PC-3 (cell line): ENCODE measurements at regions not wholly inside any gene's neighbourhood (a gene's known extent, or its start where the extent isn't known, plus 50 kb on each side); places are given as distances from the start of the nearest gene placed in this dataset.

Source experiments
- ATAC-seq: fragments of 200-7000 bp; cut with Tn5 transposase; 2 replicates; pipeline ENCODE4 v1.9.1; 2020; ENCODE audit warnings: mild to moderate bottlenecking, moderate library complexity
- BruUV-seq: library from RNA; stranded (reverse); fragments of 400-500 nt; replicated peaks from 2 replicates; lab custom pipeline; 2021; lab: Mats Ljungman, UMichigan
- CTCF ChIA-PET: fragments of 300-600 bp; sonication (Branson Sonifier 250); formaldehyde crosslinking; loops from one replicate; lab custom pipeline; 2022; ENCODE audit warnings: antibody characterized with exemption; lab: Charles Lee
- POLR2A ChIA-PET: fragments of 300-600 bp; sonication (Branson Sonifier 250); formaldehyde crosslinking; loops from one replicate; lab custom pipeline; 2022; ENCODE audit warnings: antibody characterized with exemption; ENCODE audit not compliant: unreplicated experiment; lab: Charles Lee
- DNase-seq: peaks from one replicate; pipeline ENCODE4 v3.0.0-alpha.2; 2015
- H2AFZ ChIP-seq: fragments of 300-600 bp; sonication (generic); 2 replicates; pipeline ENCODE4 v1.6.0; 2016; ENCODE audit warnings: antibody characterized with exemption, low read length
- H3F3A ChIP-seq: fragments of 300-600 bp; sonication (generic); one replicate; pipeline ENCODE4 v1.6.0; 2017; ENCODE audit warnings: antibody characterized with exemption, low read length, control low read depth, mild to moderate bottlenecking; ENCODE audit not compliant: unreplicated experiment
- H3K27ac ChIP-seq: fragments of 300-600 bp; sonication (generic); 2 replicates; pipeline ENCODE4 v1.5.1; 2016; ENCODE audit warnings: mild to moderate bottlenecking, low read length
- H3K27me3 ChIP-seq: fragments of 300-600 bp; sonication (generic); 2 replicates; pipeline ENCODE4 v1.6.1; 2016; ENCODE audit warnings: low read length, mixed read lengths
- H3K36me3 ChIP-seq: fragments of 300-600 bp; sonication (generic); 2 replicates; pipeline ENCODE4 v1.6.1; 2016; ENCODE audit warnings: low read depth, mixed run types, low read length, mixed read lengths
- H3K4me1 ChIP-seq: fragments of 300-600 bp; sonication (generic); 2 replicates; pipeline ENCODE4 v1.5.1; 2016; ENCODE audit warnings: low read length; ENCODE audit not compliant: insufficient read depth
- H3K4me2 ChIP-seq: fragments of 300-600 bp; sonication (generic); 2 replicates; pipeline ENCODE4 v1.6.0; 2016; ENCODE audit warnings: low read length
- H3K4me3 ChIP-seq: fragments of 300-600 bp; sonication (generic); 2 replicates; pipeline ENCODE4 v1.5.1; 2016; ENCODE audit warnings: mild to moderate bottlenecking, low read length, mixed read lengths
- H3K79me2 ChIP-seq: fragments of 300-600 bp; sonication (generic); 2 replicates; pipeline ENCODE4 v1.6.1; 2017; ENCODE audit warnings: low read length, mixed read lengths
- H3K9ac ChIP-seq: fragments of 300-600 bp; sonication (generic); 2 replicates; pipeline ENCODE4 v1.6.0; 2016; ENCODE audit warnings: mild to moderate bottlenecking, low read length
- H3K9me2 ChIP-seq: fragments of 300-600 bp; sonication (generic); replicated peaks from 2 replicates; pipeline ENCODE4 v1.6.1; 2016; ENCODE audit warnings: mixed run types, low read length, mixed read lengths
- H3K9me3 ChIP-seq: fragments of 300-600 bp; sonication (generic); 2 replicates; pipeline ENCODE4 v1.6.1; 2016; ENCODE audit warnings: low read length, mixed read lengths
- H4K20me1 ChIP-seq: fragments of 300-600 bp; sonication (generic); 2 replicates; pipeline ENCODE4 v1.6.1; 2016; ENCODE audit warnings: low read length, mixed read lengths
- CTCF ChIP-seq: fragments of 300-600 bp; sonication (generic); conservative IDR thresholded peaks from 2 replicates; pipeline ENCODE4 v1.5.1; 2017; ENCODE audit warnings: antibody characterized with exemption, low read depth, mild to moderate bottlenecking, low read length
- EZH2 ChIP-seq: fragments of 300-600 bp; sonication (generic); IDR thresholded peaks from one replicate; pipeline ENCODE4 v1.6.1; 2017; ENCODE audit warnings: antibody characterized with exemption, mild to moderate bottlenecking, low read length; ENCODE audit not compliant: unreplicated experiment
- EZH2phosphoT487 ChIP-seq: fragments of 300-600 bp; sonication (generic); IDR thresholded peaks from 2 replicates; pipeline ENCODE4 v1.6.1; 2018; ENCODE audit warnings: mild to moderate bottlenecking, antibody characterized with exemption, low read length, borderline replicate concordance
- intact Hi-C: fragments of 100-400 bp; cut with micrococcal nuclease; formaldehyde crosslinking; loops from 2 replicates; pipeline ENCODE4 v1.9.0; 2023

DNA sequence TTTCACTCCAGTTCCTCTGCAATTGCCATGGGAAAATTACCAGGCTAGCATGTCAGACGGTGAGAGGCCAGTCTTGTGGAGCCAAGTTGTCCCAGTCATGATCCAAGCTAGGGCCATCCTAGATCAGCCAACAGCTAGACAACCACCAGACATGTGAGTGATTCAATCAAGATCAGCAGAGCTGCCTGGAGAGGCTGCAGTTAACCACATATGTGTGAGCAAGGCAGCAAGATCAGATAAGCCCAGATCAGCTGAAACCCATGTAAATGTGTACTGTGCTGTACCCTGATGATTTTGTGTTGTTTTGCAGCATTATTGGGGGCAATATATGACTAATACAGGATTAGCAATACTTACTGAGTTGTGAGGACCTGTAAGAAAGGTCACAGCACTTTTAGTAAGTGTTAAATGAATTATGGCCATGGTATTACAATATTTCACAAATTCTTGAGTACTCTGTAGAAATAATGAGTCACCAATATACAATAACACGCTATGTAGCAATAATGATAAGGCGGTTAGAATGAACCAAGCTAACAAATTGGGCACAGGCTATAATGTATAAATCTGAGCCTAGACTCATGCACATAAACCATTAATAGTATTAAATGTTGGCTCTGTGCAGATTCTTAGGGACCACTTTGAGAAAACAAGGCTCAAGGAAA is 91.4 kb downstream of the SUDS3 start:
- Histone ChIP-seq H3K4me3 (no peak overlapping the region), H3K36me3 (no peaks in the 10 kb centered on the region), H4K20me1 (no peaks in the 10 kb centered on the region), H3K27ac (no peak overlapping the region), H3K79me2 (no peaks in the 10 kb centered on the region), H3K4me2 (no peak overlapping the region), H3K27me3 (peaks cover 44% of the 10 kb centered on the region), H3F3A (no peaks in the 10 kb centered on the region), H3K4me1 (no peaks in the 10 kb centered on the region), H3K9me3 (no peaks in the 10 kb centered on the region), H3K9ac (no peak overlapping the region), H3K9me2 (no peaks in the 10 kb centered on the region), H2AFZ (no peak overlapping the region)
- intact Hi-C loops = no loop called here
- ATAC-seq (no peak), DNase-seq (no peak)
- no TSS peak for BruUV-seq
- ChIA-PET CTCF (interaction anchor here (0.7 kb wide), 1 partner anchor 9 kb away, joined by 4 read pairs; no protein-coding TSS in a partner anchor), POLR2A (no interaction called here)
- TF ChIP-seq EZH2 (no peak), CTCF (no peak), EZH2phosphoT487 (no peak)

DNA sequence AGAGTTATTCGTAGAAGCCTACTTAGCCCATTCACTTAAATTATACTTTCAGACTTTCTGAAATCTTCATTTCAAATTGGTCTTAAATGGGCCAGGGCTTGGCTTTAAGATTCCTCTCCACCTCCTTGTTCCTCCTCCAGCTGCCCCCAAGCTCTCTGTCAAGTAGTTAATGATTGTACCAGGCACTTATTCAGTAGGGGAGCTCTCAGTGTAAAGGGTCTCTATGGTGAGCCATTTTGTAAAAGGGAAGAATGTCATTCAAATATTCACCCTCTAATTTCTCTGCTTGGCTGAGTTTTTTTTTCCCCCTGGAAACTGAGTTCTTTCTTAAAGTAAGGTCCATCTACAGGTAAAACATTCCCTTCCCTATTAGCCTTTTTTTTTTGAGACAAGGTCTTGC is 96.6 kb downstream of the SUDS3 start:
- H3K9me3 ChIP-seq = no peaks in the 10 kb centered on the region
- CTCF ChIA-PET = no interaction called here

GRCh38 chr12:118480235-118480634 is 103.9 kb downstream of the SUDS3 start:
- Histone ChIP-seq H3K4me2 (no peak overlapping the region), H3K9ac (no peak overlapping the region), H3K4me1 (no peaks in the 10 kb centered on the region), H3F3A (no peaks in the 10 kb centered on the region), H2AFZ (no peak overlapping the region), H4K20me1 (no peaks in the 10 kb centered on the region), H3K4me3 (no peak overlapping the region), H3K79me2 (no peaks in the 10 kb centered on the region), H3K36me3 (no peaks in the 10 kb centered on the region), H3K9me2 (no peaks in the 10 kb centered on the region), H3K27me3 (peaks cover 89% of the 10 kb centered on the region), H3K9me3 (no peaks in the 10 kb centered on the region), H3K27ac (no peak overlapping the region)
- DNase-seq (no peak), ATAC-seq (no peak)
- BruUV-seq = no TSS peak
- no peak for TF ChIP-seq EZH2
- no peak for TF ChIP-seq EZH2phosphoT487
- no peak for TF ChIP-seq CTCF
- CTCF ChIA-PET = no interaction called here
- POLR2A ChIA-PET = no interaction called here
- intact Hi-C loops = no loop called here

More for the DNA sequence above, 96.6 kb downstream of the SUDS3 start:
- no peak overlapping the region for H3K27ac ChIP-seq
- no peaks in the 10 kb centered on the region for H3K9me2 ChIP-seq
- ATAC-seq = no peak
- POLR2A ChIA-PET = no interaction called here
- no peak overlapping the region for H3K4me3 ChIP-seq
- no peaks in the 10 kb centered on the region for H3F3A ChIP-seq
- H3K36me3 ChIP-seq = no peaks in the 10 kb centered on the region
- no peak overlapping the region for H3K9ac ChIP-seq
- H3K4me2 ChIP-seq = no peak overlapping the region
- no peak overlapping the region for H2AFZ ChIP-seq
- peaks cover 70% of the 10 kb centered on the region for H3K27me3 ChIP-seq
- DNase-seq = no peak
- H3K79me2 ChIP-seq = no peaks in the 10 kb centered on the region
- TF ChIP-seq EZH2 (no peak), EZH2phosphoT487 (no peak)
- H3K4me1 ChIP-seq = no peaks in the 10 kb centered on the region
- no peaks in the 10 kb centered on the region for H4K20me1 ChIP-seq
- no TSS peak for BruUV-seq
- intact Hi-C loops = no loop called here
